Astrocyte (in vitro differentiated cells and primary cell): ENCODE measurements at regions not wholly inside any gene's neighbourhood (a gene's known extent, or its start where the extent isn't known, plus 50 kb on each side); places are given as distances from the start of the nearest gene placed in this dataset.

Source experiments
- DNase-seq: peaks from one replicate; pipeline ENCODE4 v3.0.0-alpha.2; 2010; ENCODE audit warnings: low read depth
- FAIRE-seq: peaks from 2 replicates; lab custom pipeline; 2011; peaks lifted over from hg19 to GRCh38; lab: Jason Lieb, UNC
- H2AFZ ChIP-seq: 2 replicates; pipeline ENCODE4 v1.6.0; 2012; ENCODE audit warnings: low read depth, low read length, inconsistent platforms
- H3K27ac ChIP-seq: 2 replicates; pipeline ENCODE4 v1.5.1; 2011; ENCODE audit warnings: low read depth, low read length, inconsistent platforms
- H3K27me3 ChIP-seq: 2 replicates; pipeline ENCODE4 v1.6.0; 2011; ENCODE audit warnings: low read length, inconsistent platforms; ENCODE audit not compliant: insufficient read depth
- H3K36me3 ChIP-seq: 2 replicates; pipeline ENCODE4 v1.5.1; 2011; ENCODE audit warnings: low read length, inconsistent platforms; ENCODE audit not compliant: insufficient read depth
- H3K4me1 ChIP-seq: 2 replicates; pipeline ENCODE4 v1.5.1; 2011; ENCODE audit warnings: low read length, inconsistent platforms; ENCODE audit not compliant: insufficient read depth
- H3K4me2 ChIP-seq: 2 replicates; pipeline ENCODE4 v1.6.0; 2012; ENCODE audit warnings: low read length, inconsistent platforms
- H3K4me3 ChIP-seq: 2 replicates; pipeline ENCODE4 v1.5.1; 2011; ENCODE audit warnings: low read depth, mild to moderate bottlenecking, low read length, inconsistent platforms; ENCODE audit not compliant: insufficient read depth
- H3K79me2 ChIP-seq: 2 replicates; pipeline ENCODE4 v1.6.0; 2012; ENCODE audit warnings: mild to moderate bottlenecking, low read length, inconsistent platforms; ENCODE audit not compliant: insufficient read depth
- H3K9ac ChIP-seq: 2 replicates; pipeline ENCODE4 v1.6.0; 2012; ENCODE audit warnings: mild to moderate bottlenecking, low read length, inconsistent platforms
- H3K9me3 ChIP-seq: 2 replicates; pipeline ENCODE4 v1.5.1; 2012; ENCODE audit warnings: low read depth, mild to moderate bottlenecking, low read length, inconsistent platforms; ENCODE audit not compliant: insufficient read depth
- H4K20me1 ChIP-seq: 2 replicates; pipeline ENCODE4 v1.6.0; 2012; ENCODE audit warnings: low read length, inconsistent platforms; ENCODE audit not compliant: insufficient read depth
- H3K27ac Mint-ChIP-seq: one replicate; pipeline ENCODE4 v1.8.0; 2021; ENCODE audit warnings: mild to moderate bottlenecking, mixed read lengths; ENCODE audit not compliant: unreplicated experiment
- H3K27me3 Mint-ChIP-seq: one replicate; pipeline ENCODE4 v1.8.0; 2021; ENCODE audit warnings: low read depth, mixed read lengths; ENCODE audit not compliant: unreplicated experiment
- H3K36me3 Mint-ChIP-seq: one replicate; pipeline ENCODE4 v1.8.0; 2021; ENCODE audit warnings: low read depth, mixed read lengths; ENCODE audit not compliant: unreplicated experiment
- H3K4me1 Mint-ChIP-seq: one replicate; pipeline ENCODE4 v1.8.0; 2021; ENCODE audit warnings: low read depth, mixed read lengths; ENCODE audit not compliant: unreplicated experiment
- H3K4me3 Mint-ChIP-seq: one replicate; pipeline ENCODE4 v1.8.0; 2021; ENCODE audit warnings: mild to moderate bottlenecking, moderate library complexity, mixed read lengths; ENCODE audit not compliant: unreplicated experiment
- H3K9me3 Mint-ChIP-seq: one replicate; pipeline ENCODE4 v1.8.0; 2021; ENCODE audit warnings: mild to moderate bottlenecking, mixed read lengths; ENCODE audit not compliant: unreplicated experiment
- EZH2 ChIP-seq: IDR thresholded peaks from 2 replicates; pipeline ENCODE4 v1.6.1; 2012; ENCODE audit warnings: mild to moderate bottlenecking, low read length, inconsistent platforms; ENCODE audit not compliant: insufficient read depth
- TF ChIP-seq, protein P1 (sequence below): IDR thresholded peaks from 2 replicates; pipeline ENCODE4 v1.5.1; 2011; ENCODE audit warnings: low read depth, mild to moderate bottlenecking, inconsistent platforms, low read length, moderate library complexity; ENCODE audit not compliant: insufficient read depth

GRCh38 chr12:112716099-112717093, 75.2 kb upstream of the RPH3A start:
- Histone ChIP-seq H3K36me3 (no peaks in the 10 kb centered on the region), H3K27me3 (no peaks in the 10 kb centered on the region), H2AFZ (no peak overlapping the region), H3K9me3 (no peaks in the 10 kb centered on the region), H3K79me2 (no peaks in the 10 kb centered on the region), H3K4me1 (no peaks in the 10 kb centered on the region), H3K27ac (no peak overlapping the region), H4K20me1 (no peaks in the 10 kb centered on the region), H3K4me2 (no peak overlapping the region), H3K4me3 (no peak overlapping the region), H3K9ac (no peak overlapping the region)
- Mint-ChIP-seq H3K4me3 (no peak overlapping the region), H3K27me3 (no peaks in the 10 kb centered on the region), H3K36me3 (no peaks in the 10 kb centered on the region), H3K9me3 (no peaks in the 10 kb centered on the region), H3K4me1 (no peaks in the 10 kb centered on the region), H3K27ac (no peak overlapping the region)
- TF ChIP-seq, protein P1, sequence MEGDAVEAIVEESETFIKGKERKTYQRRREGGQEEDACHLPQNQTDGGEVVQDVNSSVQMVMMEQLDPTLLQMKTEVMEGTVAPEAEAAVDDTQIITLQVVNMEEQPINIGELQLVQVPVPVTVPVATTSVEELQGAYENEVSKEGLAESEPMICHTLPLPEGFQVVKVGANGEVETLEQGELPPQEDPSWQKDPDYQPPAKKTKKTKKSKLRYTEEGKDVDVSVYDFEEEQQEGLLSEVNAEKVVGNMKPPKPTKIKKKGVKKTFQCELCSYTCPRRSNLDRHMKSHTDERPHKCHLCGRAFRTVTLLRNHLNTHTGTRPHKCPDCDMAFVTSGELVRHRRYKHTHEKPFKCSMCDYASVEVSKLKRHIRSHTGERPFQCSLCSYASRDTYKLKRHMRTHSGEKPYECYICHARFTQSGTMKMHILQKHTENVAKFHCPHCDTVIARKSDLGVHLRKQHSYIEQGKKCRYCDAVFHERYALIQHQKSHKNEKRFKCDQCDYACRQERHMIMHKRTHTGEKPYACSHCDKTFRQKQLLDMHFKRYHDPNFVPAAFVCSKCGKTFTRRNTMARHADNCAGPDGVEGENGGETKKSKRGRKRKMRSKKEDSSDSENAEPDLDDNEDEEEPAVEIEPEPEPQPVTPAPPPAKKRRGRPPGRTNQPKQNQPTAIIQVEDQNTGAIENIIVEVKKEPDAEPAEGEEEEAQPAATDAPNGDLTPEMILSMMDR: no peak
- no peak for TF ChIP-seq EZH2
- no peak for DNase-seq
- FAIRE-seq: no peak

DNA sequence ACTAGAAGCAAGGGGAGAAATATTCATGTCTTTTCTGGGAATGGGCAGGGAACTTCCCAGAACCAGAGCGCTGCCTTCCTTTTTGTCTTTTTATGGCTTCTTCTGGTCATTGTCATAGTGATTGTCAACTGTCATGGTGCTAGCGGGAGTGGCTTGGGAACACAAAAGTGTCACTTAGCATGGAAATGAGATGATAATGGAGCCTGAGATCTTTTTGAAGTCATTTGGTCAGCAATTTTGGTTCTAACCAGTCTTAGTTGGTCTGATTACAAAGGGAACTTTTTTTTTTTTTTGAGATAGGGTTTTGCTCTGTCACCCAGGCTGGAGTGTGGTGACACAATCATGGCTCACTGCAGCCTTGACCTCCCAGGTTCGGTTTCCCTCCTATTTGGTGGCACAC, 62.7 kb upstream of the RPH3A start:
- no peaks in the 10 kb centered on the region for H3K36me3 Mint-ChIP-seq

More for the DNA sequence above, 62.7 kb upstream of the RPH3A start:
- Histone ChIP-seq H3K4me1 (no peaks in the 10 kb centered on the region), H3K9me3 (no peaks in the 10 kb centered on the region), H3K4me3 (no peak overlapping the region), H2AFZ (no peak overlapping the region), H3K79me2 (no peaks in the 10 kb centered on the region), H3K27me3 (no peaks in the 10 kb centered on the region), H3K9ac (no peak overlapping the region), H4K20me1 (no peaks in the 10 kb centered on the region), H3K36me3 (no peaks in the 10 kb centered on the region), H3K27ac (no peak overlapping the region), H3K4me2 (no peak overlapping the region)
- no peak for DNase-seq
- peaks cover 3% of the 10 kb centered on the region for H3K9me3 Mint-ChIP-seq
- no peak for FAIRE-seq
- TF ChIP-seq, protein P1: no peak
- no peak for TF ChIP-seq EZH2
- H3K4me1 Mint-ChIP-seq: no peaks in the 10 kb centered on the region
- no peak overlapping the region for H3K4me3 Mint-ChIP-seq
- no peak overlapping the region for H3K27ac Mint-ChIP-seq
- peaks cover 26% of the 10 kb centered on the region for H3K27me3 Mint-ChIP-seq
